ENCODE measurements at regions not wholly inside any gene's neighbourhood (a gene's known extent, or its start where the extent isn't known, plus 50 kb on each side); places are given as distances from the start of the nearest gene placed in this dataset.

GRCh38 chr15:35657679-35658311 lies 111.8 kb upstream of the DPH6 start:
- no peaks in the 10 kb centered on the region for H3K27me3 ChIP-seq
- H2AFZ ChIP-seq (replicated peaks): no peak overlapping the region
- H3K27ac ChIP-seq: no peak overlapping the region
- Mint-ChIP-seq H3K36me3 (no peaks in the 10 kb centered on the region), H3K27me3 (ENCODE audit: insufficient read depth, low read depth) (peaks cover 2% of the 10 kb centered on the region), H3K4me3 (no peak overlapping the region), H3K27ac (no peak overlapping the region), H3K9me3 (peaks cover 11% of the 10 kb centered on the region), H3K4me1 (peaks cover 6% of the 10 kb centered on the region)
- H3K9ac ChIP-seq: no peak overlapping the region
- no peak overlapping the region for H3K4me2 ChIP-seq
- no peak overlapping the region for H3K4me3 ChIP-seq
- no peaks in the 10 kb centered on the region for H4K20me1 ChIP-seq (ENCODE audit: low read depth)
- TF ChIP-seq EZH2phosphoT487 (IDR thresholded peaks at IDR 0.05) (no peak), CTCF (IDR thresholded peaks at IDR 0.05) (no peak), EZH2 (IDR thresholded peaks at IDR 0.05) (no peak)
- H3K79me2 ChIP-seq (ENCODE audit: low read depth): no peaks in the 10 kb centered on the region
- H3K36me3 ChIP-seq: no peaks in the 10 kb centered on the region
- no peaks in the 10 kb centered on the region for H3K4me1 ChIP-seq
- peak; percentile 3 for DNase-seq (ENCODE audit: low spot score)
- no peaks in the 10 kb centered on the region for H3K9me3 ChIP-seq (ENCODE audit: low read depth)
- H3F3A ChIP-seq (ENCODE audit: low read depth): no peaks in the 10 kb centered on the region

- no peaks in the 10 kb centered on the region for H3K4me1 Mint-ChIP-seq
- TF ChIP-seq EZH2 (IDR thresholded peaks at IDR 0.05) (no peak), EZH2phosphoT487 (IDR thresholded peaks at IDR 0.05) (no peak), CTCF (IDR thresholded peaks at IDR 0.05) (no peak)
Measured at GRCh38 chr15:35663956-35664355, 118.0 kb upstream of the DPH6 start.

GRCh38 chr15:35665896-35666536 lies 120.1 kb upstream of the DPH6 start:
- no peak overlapping the region for H3K4me3 ChIP-seq
- no peak overlapping the region for H2AFZ ChIP-seq (replicated peaks)
- H3K9me3 Mint-ChIP-seq: no peaks in the 10 kb centered on the region
- no peak overlapping the region for H3K27ac ChIP-seq
- no peaks in the 10 kb centered on the region for H3K36me3 ChIP-seq
- H3K4me1 ChIP-seq: peaks cover 7% of the 10 kb centered on the region
- no peaks in the 10 kb centered on the region for H3K4me1 Mint-ChIP-seq
- H3K4me3 Mint-ChIP-seq: no peak overlapping the region
- H3K27me3 Mint-ChIP-seq (ENCODE audit: insufficient read depth, low read depth): no peaks in the 10 kb centered on the region
- H3K27ac Mint-ChIP-seq: no peak overlapping the region
- H3K27me3 ChIP-seq: no peaks in the 10 kb centered on the region
- H3K9ac ChIP-seq: no peak overlapping the region
- H3K79me2 ChIP-seq (ENCODE audit: low read depth): no peaks in the 10 kb centered on the region
- H4K20me1 ChIP-seq (ENCODE audit: low read depth): no peaks in the 10 kb centered on the region
- no peaks in the 10 kb centered on the region for H3F3A ChIP-seq (ENCODE audit: low read depth)
- H3K4me2 ChIP-seq: no peak overlapping the region
- no peaks in the 10 kb centered on the region for H3K36me3 Mint-ChIP-seq
- TF ChIP-seq EZH2phosphoT487 (IDR thresholded peaks at IDR 0.05) (no peak), CTCF (IDR thresholded peaks at IDR 0.05) (no peak), EZH2 (IDR thresholded peaks at IDR 0.05) (no peak)
- H3K9me3 ChIP-seq (ENCODE audit: low read depth): no peaks in the 10 kb centered on the region
- DNase-seq (ENCODE audit: low spot score): no peak

More at GRCh38 chr15:35663956-35664355, 118.0 kb upstream of the DPH6 start:
- Histone ChIP-seq H3K4me1 (peaks cover 4% of the 10 kb centered on the region), H3K9ac (no peak overlapping the region), H3F3A (ENCODE audit: low read depth) (no peaks in the 10 kb centered on the region), H3K4me2 (no peak overlapping the region), H3K79me2 (ENCODE audit: low read depth) (no peaks in the 10 kb centered on the region), H2AFZ (replicated peaks) (no peak overlapping the region), H3K9me3 (ENCODE audit: low read depth) (no peaks in the 10 kb centered on the region), H3K4me3 (no peak overlapping the region), H3K36me3 (no peaks in the 10 kb centered on the region), H3K27me3 (no peaks in the 10 kb centered on the region), H4K20me1 (ENCODE audit: low read depth) (no peaks in the 10 kb centered on the region), H3K27ac (no peak overlapping the region)
- DNase-seq (ENCODE audit: low spot score): no peak
- Mint-ChIP-seq H3K27me3 (ENCODE audit: insufficient read depth, low read depth) (no peaks in the 10 kb centered on the region), H3K4me3 (no peak overlapping the region), H3K36me3 (no peaks in the 10 kb centered on the region), H3K9me3 (no peaks in the 10 kb centered on the region), H3K27ac (no peak overlapping the region)

Measured in neural progenitor cell (in vitro differentiated cells).